Hematopoietic multipotent progenitor cell treated with erythropoietin and hydrocortisone succinate and interleukin-3 and kit ligand, for 4 days (in vitro differentiated cells): ENCODE measurements at regions not wholly inside any gene's neighbourhood (a gene's known extent, or its start where the extent isn't known, plus 50 kb on each side); places are given as distances from the start of the nearest gene placed in this dataset.
A peak's percentile ranks its signal among the peaks of the same experiment; 100 is the strongest.
"Not testable (repeated sequence)": the region's sequence is repeated elsewhere in the genome, so short reads cannot be mapped to it uniquely, and the experiment has no call there.

ENCODE experiments used
- DNase-seq: peaks from one replicate; pipeline ENCODE4 v3.0.0-alpha.2; 2015

DNA sequence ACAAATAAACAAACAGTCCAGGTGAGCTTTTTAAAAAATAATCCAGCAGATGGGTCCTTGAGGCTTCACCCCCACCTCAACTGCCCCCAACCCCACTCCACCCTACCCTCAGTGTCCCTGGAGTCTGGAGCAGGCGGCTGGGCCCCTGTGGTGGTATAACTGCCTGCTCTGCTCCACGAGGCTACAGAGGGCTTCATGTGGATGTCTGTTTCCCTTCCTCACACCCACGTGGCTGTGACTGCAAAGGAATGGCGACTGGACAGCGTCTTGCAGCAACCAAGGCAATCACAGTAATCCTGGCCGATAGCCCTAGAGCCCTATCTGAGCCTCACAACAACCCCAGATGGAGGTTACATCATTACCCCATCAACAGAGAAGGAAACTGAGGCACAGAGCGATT is 76.5 kb downstream of the SLC2A10 start:
- no peak for DNase-seq

DNA sequence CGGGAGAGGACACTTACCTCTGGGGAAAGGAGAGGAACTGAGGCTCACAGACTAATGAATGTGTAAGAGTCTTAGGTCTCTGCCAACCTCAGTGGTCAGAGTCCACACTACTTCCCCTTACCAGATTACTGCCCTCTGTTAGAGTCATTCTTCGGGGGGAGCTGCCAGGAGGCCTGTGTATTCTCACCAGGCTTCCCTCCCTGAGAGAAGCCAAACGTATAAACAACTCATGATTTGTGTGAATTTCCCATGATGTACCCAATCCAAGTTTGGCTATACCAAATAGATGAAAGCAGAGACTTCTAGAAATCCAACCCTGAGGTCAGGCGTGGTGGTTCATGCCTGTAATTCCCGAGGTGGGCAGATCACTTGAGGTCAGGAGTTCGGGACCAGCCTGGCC is 77.1 kb downstream of the SLC2A10 start:
- DNase-seq, result no peak

DNA sequence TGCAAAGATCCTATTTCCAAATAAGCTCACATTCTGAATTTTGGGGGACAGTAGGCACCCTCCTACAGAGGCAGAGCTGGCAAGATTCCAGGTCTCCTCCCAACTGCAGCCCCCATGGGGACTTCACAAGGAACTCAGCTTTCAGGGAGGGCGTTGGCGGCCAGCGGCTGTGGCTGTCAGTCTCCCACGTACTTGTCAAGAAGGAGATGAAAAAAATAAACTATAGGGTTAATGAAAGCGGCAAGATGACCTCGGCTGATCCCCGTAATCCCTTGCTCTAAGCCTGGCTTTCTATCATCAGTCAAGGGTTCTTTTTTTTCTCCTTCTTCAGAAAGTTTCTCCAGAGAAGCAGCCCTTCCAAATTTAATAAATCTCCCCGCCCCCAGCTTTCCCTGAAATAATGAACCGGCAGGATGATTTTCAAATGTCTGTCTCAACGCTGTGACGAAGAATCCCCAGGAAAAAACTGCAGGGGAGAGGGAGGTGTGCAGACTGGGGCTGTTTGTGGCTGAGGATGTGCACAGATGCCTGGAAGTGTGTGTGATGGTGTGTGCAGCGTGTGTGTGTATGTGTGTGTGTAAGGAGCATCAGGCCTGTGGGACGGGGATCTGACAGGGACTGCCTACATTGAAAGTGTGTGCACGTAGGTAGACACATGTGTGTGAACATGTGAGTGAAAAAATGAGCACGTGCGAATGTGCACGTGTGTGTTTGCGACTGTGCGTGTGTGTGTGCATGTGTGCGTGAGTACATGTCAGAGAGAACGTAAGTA is 78.7 kb downstream of the SLC2A10 start:
- no peak for DNase-seq

DNA sequence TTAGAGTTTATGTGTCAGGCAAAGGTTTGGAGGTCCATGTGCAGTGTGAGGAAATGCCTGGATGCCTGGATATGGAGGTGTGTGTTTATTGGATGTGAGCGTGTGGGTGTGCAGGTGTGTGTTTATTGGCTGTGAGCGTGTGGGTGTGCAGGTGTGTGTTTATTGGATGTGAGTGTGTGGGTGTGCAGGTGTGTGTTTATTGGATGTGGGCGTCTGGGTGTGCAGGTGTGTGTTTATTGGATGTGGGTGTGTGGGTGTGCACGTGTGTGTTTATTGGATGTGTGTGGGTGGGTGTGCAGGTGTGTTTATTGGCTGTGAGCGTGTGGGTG is 79.3 kb downstream of the SLC2A10 start:
- not testable (repeated sequence) for DNase-seq

DNA sequence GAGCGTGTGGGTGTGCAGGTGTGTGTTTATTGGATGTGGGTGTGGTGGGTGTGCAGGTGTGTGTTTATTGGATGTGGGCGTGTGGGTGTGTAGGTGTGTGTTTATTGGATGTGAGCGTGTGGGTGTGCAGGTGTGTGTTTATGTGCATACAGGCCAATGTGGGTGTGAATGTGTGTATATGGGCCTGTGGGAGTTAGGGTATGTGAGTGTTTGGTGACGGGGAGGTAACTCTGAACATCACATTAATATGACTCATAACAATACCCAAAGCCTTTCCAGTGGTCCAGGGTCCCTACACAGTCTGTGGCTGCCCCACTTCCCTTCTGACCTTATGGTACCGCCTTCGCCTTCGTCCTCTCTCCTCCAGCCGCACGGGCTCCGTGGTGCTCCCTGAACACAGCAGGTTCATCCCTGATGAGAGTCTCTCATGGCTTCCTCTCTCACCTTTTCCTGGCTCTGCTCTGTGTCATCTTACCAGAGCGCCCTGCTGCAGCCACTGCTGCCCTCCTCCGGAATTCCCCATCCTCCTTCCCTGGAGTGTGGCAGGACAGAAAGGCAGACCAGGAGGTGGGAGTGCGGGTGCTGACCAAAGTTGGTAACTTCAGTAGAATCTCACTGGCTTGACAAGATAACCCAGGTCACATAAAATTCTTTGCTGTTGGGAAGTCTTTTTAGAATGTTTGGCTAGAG is 80.0 kb downstream of the SLC2A10 start:
- DNase-seq, result no peak

DNA sequence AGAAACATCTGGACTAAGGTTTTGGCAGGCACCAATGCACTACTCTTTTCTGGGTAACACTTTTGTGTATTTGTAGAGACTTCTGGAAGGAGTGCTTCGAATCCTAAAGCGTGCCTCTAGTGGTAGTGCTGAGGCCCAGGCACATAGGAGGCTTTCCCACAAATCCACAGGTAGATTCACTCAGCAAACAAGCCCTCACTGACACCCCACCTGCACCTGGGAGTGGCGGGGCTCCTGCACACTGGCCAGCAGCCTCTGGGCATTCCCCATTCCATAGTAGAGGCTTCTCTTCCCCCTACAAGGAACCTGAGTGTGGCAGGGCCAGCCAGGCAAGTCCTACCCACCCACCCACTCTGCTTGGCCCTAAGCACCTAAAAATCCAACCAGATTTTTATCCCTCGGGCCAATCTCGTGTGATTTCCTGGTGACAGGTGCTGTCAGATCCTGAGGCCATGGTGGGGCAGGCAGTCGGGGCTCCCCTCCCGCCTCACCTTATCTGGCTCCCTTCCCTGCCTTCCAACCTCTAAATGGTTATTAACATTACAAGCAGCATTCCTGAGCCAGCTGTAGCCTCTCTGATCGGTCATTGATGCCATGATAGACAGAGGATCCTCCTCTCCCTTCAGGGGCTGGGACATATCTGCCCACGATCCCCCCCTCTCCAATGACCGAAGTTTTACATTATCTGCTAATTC is 82.4 kb downstream of the SLC2A10 start:
- no peak for DNase-seq

DNA sequence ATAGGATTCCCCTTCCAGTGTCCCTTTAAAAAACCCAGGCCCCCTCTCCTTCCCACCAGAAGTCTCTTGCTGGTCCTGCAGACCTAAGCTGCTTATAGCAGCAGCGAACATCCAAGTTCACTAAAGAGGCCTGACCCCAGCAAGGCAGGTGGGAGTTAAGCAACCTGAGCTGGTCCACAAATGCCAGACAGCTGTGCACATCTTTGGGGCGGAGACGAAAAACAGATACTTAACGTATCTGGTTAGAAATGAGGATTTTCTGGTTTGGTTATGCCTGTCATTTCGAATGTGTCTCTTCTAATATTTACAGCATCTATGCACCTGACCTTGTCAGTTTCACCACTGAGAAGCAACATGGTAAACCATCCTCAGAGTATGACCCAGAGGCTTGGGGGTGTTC is 87.8 kb downstream of the SLC2A10 start:
- no peak for DNase-seq

DNA sequence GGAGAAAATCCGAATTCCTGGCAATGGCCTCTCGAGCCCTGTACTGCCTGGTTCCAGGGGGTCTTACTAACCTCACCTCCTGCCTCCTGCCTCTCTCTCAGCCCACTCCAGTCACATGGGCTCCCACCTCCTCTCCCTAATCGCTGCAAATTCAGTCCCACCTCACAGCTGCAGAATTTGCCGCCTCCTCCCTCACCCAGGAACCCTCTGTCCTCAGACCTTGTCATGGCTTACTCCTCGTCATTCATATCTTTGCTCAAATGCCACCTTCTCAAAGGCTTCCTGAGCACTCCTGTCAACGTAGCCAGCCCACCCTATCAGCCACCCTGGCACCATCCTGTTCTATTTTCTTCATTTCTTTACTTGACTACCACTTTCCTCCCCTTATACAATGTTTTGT is 89.0 kb downstream of the SLC2A10 start:
- DNase-seq, result no peak

DNA sequence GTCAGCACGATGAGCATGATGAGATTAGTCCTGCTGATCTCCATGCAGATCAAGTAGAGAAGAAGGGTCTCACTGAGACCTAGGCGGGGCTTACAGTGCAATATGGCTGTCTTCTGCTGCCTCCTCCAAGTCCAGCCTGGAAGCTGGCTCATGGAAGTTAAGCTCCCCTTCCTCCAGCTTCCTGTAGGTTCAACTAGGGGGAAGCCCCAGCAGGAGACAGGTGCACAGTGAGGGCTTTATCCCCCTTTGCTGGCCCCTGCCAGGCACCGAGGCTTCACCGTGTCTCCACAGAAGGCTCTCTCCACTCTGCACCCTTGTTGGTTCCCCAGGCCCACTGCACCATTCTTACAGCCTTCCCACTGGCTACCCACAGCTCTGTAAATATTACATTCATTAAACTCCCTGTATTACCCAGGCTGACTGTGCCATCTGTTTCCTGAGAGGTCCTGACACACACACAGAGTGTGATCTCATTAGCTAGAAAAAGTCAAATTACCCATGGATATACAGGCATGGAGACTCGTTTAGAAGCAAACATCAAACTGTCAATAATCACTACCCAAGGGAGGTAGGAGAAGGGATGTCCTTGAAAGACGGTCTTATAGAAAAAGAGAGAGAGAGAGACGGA is 90.4 kb downstream of the SLC2A10 start:
- DNase-seq, result no peak

DNA sequence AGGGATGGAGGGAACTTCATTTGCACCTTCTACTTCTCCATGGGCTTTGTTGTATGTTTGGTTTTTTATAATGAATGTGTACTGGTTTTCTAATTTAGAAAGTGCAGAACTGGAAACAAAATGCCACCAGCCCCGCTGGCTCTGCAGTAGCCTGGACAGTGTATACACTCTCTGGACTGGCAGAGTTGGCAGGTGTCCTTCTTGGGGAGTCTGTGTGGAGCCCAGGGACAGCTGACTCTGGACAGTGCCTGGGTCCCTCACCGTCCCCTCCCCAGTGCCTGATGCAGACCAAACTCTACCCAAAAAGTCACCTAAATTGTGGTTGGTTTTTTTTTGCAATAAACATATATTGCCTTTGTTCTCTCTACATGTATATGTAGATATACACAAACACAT is 91.0 kb downstream of the SLC2A10 start:
- DNase-seq, result no peak

GRCh38 chr20:46801003-46801702 is 91.7 kb downstream of the SLC2A10 start:
- no peak for DNase-seq

GRCh38 chr20:46802722-46803121 is 91.9 kb upstream of the EYA2 start:
- no peak for DNase-seq

GRCh38 chr20:46803123-46804020 is 91.3 kb upstream of the EYA2 start:
- DNase-seq, result peak; percentile 32

DNA sequence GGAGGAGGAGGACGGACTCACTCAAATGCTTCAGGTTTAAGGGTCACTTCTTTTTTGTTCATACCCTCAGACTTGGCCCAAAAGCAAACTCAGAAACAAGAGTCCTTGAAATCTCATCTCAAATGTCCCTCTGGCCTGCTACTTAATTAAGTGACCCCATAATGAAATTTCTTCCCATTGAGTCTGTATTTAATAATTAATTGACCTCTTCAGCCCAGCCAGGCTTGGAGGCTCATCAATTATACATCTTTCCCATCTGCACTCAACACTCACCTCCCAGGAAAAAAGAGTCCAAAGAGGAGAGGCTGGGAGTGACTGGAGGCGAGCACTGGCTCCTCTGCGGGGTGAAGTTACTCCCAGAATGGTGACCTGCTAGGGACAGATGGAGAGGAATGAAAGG is 90.5 kb upstream of the EYA2 start:
- DNase-seq, result no peak

DNA sequence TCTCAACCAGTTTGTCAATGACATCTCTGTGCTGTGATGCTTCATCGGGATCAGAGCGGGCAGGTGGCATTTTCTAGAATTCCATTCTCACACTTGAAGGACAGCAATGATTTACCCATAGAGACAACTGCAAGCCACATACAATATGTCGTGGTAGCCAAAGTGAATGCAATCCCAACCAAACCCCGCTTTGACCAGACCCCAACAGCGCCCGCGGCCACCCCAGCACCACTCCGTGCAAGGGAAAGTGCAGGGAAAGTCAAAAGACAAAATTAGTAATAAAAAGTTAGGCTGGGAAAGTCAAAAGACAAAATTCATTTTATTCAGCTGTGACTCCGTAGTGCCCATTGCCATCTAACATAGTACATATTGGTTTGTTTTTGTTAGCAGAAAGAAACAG is 88.8 kb upstream of the EYA2 start:
- no peak for DNase-seq

DNA sequence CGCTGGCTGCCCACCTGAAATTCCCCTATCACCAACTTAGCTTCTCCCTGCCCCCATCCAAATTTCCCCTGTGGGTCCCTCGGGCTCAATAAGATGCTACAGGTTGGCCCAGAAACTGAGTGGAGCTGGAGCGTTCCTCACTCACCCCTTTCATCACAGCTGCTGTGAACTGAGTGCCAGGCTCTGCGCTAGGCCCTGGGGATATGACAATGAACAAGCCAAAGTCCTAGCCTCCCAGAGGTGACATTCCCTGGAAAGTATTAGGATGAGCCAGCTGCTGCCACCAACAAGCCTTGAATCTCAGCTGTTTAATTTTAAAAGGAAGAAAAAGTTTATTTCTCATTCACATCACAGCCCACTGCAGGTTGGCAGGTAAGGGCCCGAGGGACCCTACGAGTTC is 86.6 kb upstream of the EYA2 start:
- DNase-seq, result no peak

DNA sequence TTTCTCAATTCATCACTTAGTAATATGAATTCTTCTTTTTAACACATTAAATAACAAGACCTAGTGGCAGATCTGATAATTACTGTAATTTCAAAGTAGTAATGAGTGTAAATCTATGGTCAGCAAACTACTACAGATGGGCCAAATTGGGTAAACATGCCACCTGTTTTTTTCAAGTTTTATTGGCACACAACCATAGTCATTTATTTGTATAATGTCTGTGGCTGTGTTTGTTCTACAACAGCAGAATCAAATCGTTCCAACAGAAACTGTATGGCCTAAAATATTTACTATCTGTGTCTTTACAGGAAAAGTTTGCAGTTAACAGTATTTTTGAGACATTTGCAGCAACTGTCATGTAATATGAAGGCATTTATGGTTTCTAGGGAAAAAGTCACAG is 86.1 kb upstream of the EYA2 start:
- DNase-seq, result no peak

GRCh38 chr20:46809706-46810360 is 84.8 kb upstream of the EYA2 start:
- no peak for DNase-seq

GRCh38 chr20:46810448-46811223 is 84.0 kb upstream of the EYA2 start:
- DNase-seq, result no peak

- DNase-seq, result no peak
Measured at GRCh38 chr20:46811224-46812084, 83.2 kb upstream of the EYA2 start.
